Tibial artery (tissue), 4 donors: ENCODE measurements at regions not wholly inside any gene's neighbourhood (a gene's known extent, or its start where the extent isn't known, plus 50 kb on each side); places are given as distances from the start of the nearest gene placed in this dataset.

Source experiments
- DNase-seq, 2 donors: peaks; one replicate each; pipeline ENCODE4 v3.0.0-alpha.2; 2019
- H3K27ac ChIP-seq, 2 donors: fragments of 200-600 bp; sonication (generic) in 1 of 2; 1 replicate in 1 of 2; 2 replicates in 1 of 2; pipeline ENCODE4 v1.5.1; 2018 to 2019; ENCODE audit warnings: mild to moderate bottlenecking in 1 of 2
- H3K27me3 ChIP-seq, 2 donors: fragments of 200-600 bp; sonication (generic) in 1 of 2; one replicate each; pipeline versions ENCODE4 v1.5.1 to v1.6.0; 2016 to 2019
- H3K36me3 ChIP-seq, 3 donors: fragments of 200-600 bp; sonication (generic) in 2 of 3; one replicate each; pipeline ENCODE4 v1.5.1; 2016 to 2019; ENCODE audit warnings: mild to moderate bottlenecking in 2 of 3
- H3K4me1 ChIP-seq, 4 donors: fragments of 200-600 bp; sonication (generic) in 2 of 4; 1 replicate in 3 of 4; 2 replicates in 1 of 4; pipeline ENCODE4 v1.5.1; 2016 to 2019
- H3K4me3 ChIP-seq, 2 donors: fragments of 200-600 bp; sonication (generic) in 1 of 2; 1 replicate in 1 of 2; 2 replicates in 1 of 2; pipeline ENCODE4 v1.5.1; 2018 to 2019; ENCODE audit warnings: mild to moderate bottlenecking in 2 of 2
- H3K9me3 ChIP-seq, 3 donors: fragments of 200-600 bp; sonication (generic) in 1 of 3; one replicate each; pipeline ENCODE4 v1.5.1; 2016 to 2019
- intact Hi-C: fragments of 100-400 bp; cut with DNase I; formaldehyde crosslinking; loops from one replicate; pipeline ENCODE4 v1.15.0; 2023; ENCODE audit warnings: low total_unique reads
- TF ChIP-seq, protein P1 (sequence below), 2 experiments: fragments of 200-600 bp in 1 of 2; fragments of 450-650 bp in 1 of 2; IDR thresholded peaks; one replicate each; pipeline ENCODE4 v1.5.1; 2017 to 2019; ENCODE audit warnings: antibody characterized with exemption in 2 of 2, mild to moderate bottlenecking in 1 of 2, moderate library complexity in 1 of 2

GRCh38 chr2:11022591-11023273 is 111.0 kb downstream of the KCNF1 start:
- peaks cover 0 to 12% of the 10 kb centered on the region in 2 donors for H3K27me3 ChIP-seq
- H3K27ac ChIP-seq = no peak overlapping the region
- H3K4me3 ChIP-seq = no peak overlapping the region
- no peak for DNase-seq
- intact Hi-C loops = no loop called here
- no peaks in the 10 kb centered on the region for H3K4me1 ChIP-seq
- TF ChIP-seq, protein P1, sequence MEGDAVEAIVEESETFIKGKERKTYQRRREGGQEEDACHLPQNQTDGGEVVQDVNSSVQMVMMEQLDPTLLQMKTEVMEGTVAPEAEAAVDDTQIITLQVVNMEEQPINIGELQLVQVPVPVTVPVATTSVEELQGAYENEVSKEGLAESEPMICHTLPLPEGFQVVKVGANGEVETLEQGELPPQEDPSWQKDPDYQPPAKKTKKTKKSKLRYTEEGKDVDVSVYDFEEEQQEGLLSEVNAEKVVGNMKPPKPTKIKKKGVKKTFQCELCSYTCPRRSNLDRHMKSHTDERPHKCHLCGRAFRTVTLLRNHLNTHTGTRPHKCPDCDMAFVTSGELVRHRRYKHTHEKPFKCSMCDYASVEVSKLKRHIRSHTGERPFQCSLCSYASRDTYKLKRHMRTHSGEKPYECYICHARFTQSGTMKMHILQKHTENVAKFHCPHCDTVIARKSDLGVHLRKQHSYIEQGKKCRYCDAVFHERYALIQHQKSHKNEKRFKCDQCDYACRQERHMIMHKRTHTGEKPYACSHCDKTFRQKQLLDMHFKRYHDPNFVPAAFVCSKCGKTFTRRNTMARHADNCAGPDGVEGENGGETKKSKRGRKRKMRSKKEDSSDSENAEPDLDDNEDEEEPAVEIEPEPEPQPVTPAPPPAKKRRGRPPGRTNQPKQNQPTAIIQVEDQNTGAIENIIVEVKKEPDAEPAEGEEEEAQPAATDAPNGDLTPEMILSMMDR (IDR thresholded peaks at IDR 0.05) = no peak
- no peaks in the 10 kb centered on the region for H3K9me3 ChIP-seq
- H3K36me3 ChIP-seq = no peaks in the 10 kb centered on the region

GRCh38 chr2:11023326-11024258 is 111.9 kb downstream of the KCNF1 start:
- Histone ChIP-seq H3K4me3 (no peak overlapping the region), H3K27ac (no peak overlapping the region), H3K4me1 (no peaks in the 10 kb centered on the region), H3K27me3 (peaks cover 0 to 11% of the 10 kb centered on the region in 2 donors), H3K36me3 (no peaks in the 10 kb centered on the region), H3K9me3 (no peaks in the 10 kb centered on the region)
- intact Hi-C loops = no loop called here
- TF ChIP-seq, protein P1 (IDR thresholded peaks at IDR 0.05) = no peak
- DNase-seq = no peak

GRCh38 chr2:11024259-11024645 is 112.5 kb downstream of the KCNF1 start:
- intact Hi-C loops = no loop called here
- peaks cover 0 to 4% of the 10 kb centered on the region in 2 donors for H3K27me3 ChIP-seq
- TF ChIP-seq, protein P1 (IDR thresholded peaks at IDR 0.05) = no peak
- H3K36me3 ChIP-seq = no peaks in the 10 kb centered on the region
- H3K27ac ChIP-seq = no peak overlapping the region
- H3K4me3 ChIP-seq = no peak overlapping the region
- no peaks in the 10 kb centered on the region for H3K4me1 ChIP-seq
- H3K9me3 ChIP-seq = no peaks in the 10 kb centered on the region
- DNase-seq = no peak

GRCh38 chr2:11024687-11025086 is 113.0 kb downstream of the KCNF1 start:
- no peak for DNase-seq
- Histone ChIP-seq H3K27ac (no peak overlapping the region), H3K4me3 (no peak overlapping the region), H3K4me1 (no peaks in the 10 kb centered on the region), H3K36me3 (no peaks in the 10 kb centered on the region), H3K9me3 (no peaks in the 10 kb centered on the region), H3K27me3 (peaks cover 0 to under 1% of the 10 kb centered on the region in 2 donors)
- TF ChIP-seq, protein P1 (IDR thresholded peaks at IDR 0.05) = no peak
- intact Hi-C loops = no loop called here

- DNase-seq = no peak
- Histone ChIP-seq H3K36me3 (no peaks in the 10 kb centered on the region), H3K27me3 (no peaks in the 10 kb centered on the region), H3K4me3 (no peak overlapping the region), H3K4me1 (no peaks in the 10 kb centered on the region), H3K9me3 (no peaks in the 10 kb centered on the region), H3K27ac (no peak overlapping the region)
- TF ChIP-seq, protein P1 (IDR thresholded peaks at IDR 0.05) = no peak
- intact Hi-C loops = no loop called here
Measured at GRCh38 chr2:11026286-11026921, 114.7 kb downstream of the KCNF1 start.
